Stimulated activated naive B cell treated with anti-CD40 and anti-IgM and Interleukin-4, amounts not matched to agents 10 μg/mL and 1 μg/mL and 100 μg/mL, for 72 hours (primary cell): ENCODE measurements at regions not wholly inside any gene's neighbourhood (a gene's known extent, or its start where the extent isn't known, plus 50 kb on each side); places are given as distances from the start of the nearest gene placed in this dataset.

ENCODE experiments used
- ATAC-seq, 2 donors: fragments of 150-1000 bp; cut with Tn5 transposase; replicated peaks; 2 replicates each; pipeline ENCODE4 v1.10.0; 2021; ENCODE audit warnings: moderate library complexity in 1 of 2
- DNase-seq: peaks from one replicate; pipeline ENCODE4 v3.0.0; 2021
- H3K27ac Mint-ChIP-seq: one replicate; pipeline ENCODE4 v1.8.0; 2022; ENCODE audit warnings: mild to moderate bottlenecking, mixed read lengths
- H3K27me3 Mint-ChIP-seq, 2 donors: one replicate each; pipeline ENCODE4 v1.8.0; 2022; ENCODE audit warnings: mixed read lengths in 2 of 2
- H3K36me3 Mint-ChIP-seq, 2 donors: one replicate each; pipeline ENCODE4 v1.8.0; 2022; ENCODE audit warnings: mixed read lengths in 2 of 2, mild to moderate bottlenecking in 1 of 2
- H3K4me1 Mint-ChIP-seq, 2 donors: one replicate each; pipeline ENCODE4 v1.8.0; 2022; ENCODE audit warnings: mixed read lengths in 2 of 2, mild to moderate bottlenecking in 1 of 2
- H3K4me3 Mint-ChIP-seq, 2 donors: one replicate each; pipeline ENCODE4 v1.8.0; 2022; ENCODE audit warnings: mild to moderate bottlenecking in 2 of 2, mixed read lengths in 2 of 2, moderate library complexity in 1 of 2
- H3K9me3 Mint-ChIP-seq, 2 donors: one replicate each; pipeline ENCODE4 v1.8.0; 2022; ENCODE audit warnings: mixed read lengths in 2 of 2, mild to moderate bottlenecking in 1 of 2

DNA sequence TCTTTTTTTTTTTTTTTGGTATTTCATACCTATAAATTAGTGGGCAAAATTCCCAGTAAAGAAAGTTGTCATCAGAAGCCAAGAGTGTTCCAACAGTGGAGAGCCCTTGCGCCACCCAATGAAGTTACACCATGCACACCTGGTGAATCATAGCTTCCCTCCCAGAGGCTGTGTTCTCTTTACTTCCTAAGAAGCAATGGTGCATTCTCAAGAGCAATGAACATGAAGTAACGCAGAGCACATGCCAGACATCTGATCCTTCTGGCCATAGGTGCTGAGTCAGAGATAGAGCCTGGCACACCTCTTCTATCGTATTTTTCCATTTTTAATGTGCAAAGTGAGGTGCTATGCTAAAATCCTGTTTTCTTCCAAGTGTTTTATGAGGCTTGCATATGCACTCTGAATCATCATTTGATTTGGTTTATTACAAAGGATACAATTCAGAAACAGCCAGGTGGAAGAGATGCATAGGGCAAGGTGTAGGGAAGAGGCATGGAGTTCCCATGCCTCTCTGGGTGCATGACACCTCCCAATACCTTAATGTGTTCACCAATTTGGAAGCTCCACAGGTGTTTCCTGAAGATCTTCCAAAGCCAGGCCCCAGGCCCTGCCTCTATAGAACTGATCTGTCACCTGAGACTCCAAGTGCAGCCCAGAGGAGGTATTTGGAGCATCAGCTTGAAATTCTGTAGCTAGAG is 408.0 kb downstream of the SIPA1L2 start:
- Mint-ChIP-seq H3K9me3 (no peaks in the 10 kb centered on the region), H3K27me3 (peaks cover 8 to 10% of the 10 kb centered on the region in 2 donors), H3K36me3 (no peaks in the 10 kb centered on the region), H3K4me1 (no peaks in the 10 kb centered on the region), H3K27ac (no peak overlapping the region), H3K4me3 (no peak overlapping the region)
- ATAC-seq (no peak), DNase-seq (no peak)

DNA sequence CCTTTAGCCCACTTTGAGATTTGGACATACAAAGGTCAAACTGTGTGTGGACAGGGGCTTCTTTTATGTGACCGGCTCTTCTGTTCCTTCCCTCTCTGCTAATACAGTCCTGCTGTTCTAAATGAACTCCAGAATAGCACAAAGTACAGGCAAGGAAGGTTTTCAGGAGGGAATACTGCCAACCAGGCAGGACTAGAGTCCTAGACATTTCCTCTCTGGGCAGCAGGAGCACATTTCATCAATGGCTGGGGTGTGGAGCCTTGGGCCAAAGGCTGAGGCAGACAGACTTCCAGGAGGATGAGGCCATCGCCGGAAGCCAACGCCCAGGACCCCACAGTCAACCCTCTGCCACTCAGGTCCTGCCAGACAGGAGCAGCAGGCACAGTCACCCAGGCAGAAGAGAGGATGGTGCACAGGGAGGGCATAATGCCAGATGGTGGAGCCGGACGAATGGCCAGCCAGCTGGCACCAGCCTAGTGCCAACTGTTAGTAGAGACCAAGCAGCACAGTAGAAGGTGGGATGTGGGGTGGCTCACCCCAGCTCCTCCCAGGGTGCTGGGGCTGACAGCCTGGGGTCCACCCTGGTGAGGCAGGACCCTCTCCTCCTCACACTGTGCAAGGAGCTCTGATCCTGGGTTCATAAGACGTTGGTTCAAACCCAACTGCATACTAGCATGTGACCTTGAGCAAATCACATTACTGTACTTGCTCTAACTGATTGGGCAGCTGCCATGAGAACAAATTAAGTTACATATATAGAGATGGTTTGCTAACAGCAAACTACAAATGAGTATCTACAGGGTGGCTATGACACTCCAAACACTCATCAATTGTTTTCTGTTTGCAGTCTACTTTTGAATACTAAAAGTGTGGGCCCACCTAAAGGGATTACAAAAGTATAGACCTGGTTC is 410.7 kb downstream of the SIPA1L2 start:
- DNase-seq (no peak), ATAC-seq (no peak)
- Mint-ChIP-seq H3K9me3 (no peaks in the 10 kb centered on the region), H3K27ac (no peak overlapping the region), H3K27me3 (peaks cover 0 to 8% of the 10 kb centered on the region in 2 donors), H3K4me1 (no peaks in the 10 kb centered on the region), H3K36me3 (no peaks in the 10 kb centered on the region), H3K4me3 (no peak overlapping the region)

DNA sequence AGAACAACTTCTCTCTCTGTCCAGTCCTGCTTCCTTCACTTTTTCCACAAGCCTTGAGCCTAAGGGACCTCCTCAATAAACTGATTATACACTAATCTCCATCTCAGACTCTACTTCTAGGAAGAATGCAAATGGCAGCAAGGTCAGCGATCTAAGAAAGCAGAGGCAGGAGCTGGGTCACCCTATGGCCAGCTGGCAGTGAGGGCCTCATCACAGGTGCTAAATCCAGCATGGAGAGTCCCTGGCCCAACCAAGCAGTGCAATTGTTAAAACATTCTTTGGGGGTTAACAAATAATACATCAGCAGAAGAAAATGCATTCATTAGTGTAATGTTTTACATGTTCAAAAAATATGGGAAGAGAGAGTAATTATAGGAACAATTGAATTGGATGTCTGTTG is 416.0 kb downstream of the SIPA1L2 start:
- H3K36me3 Mint-ChIP-seq = no peaks in the 10 kb centered on the region
- no peak overlapping the region for H3K27ac Mint-ChIP-seq
- peaks cover 0 to 4% of the 10 kb centered on the region in 2 donors for H3K27me3 Mint-ChIP-seq
- DNase-seq = no peak
- no peaks in the 10 kb centered on the region for H3K9me3 Mint-ChIP-seq
- no peak overlapping the region for H3K4me3 Mint-ChIP-seq
- no peaks in the 10 kb centered on the region for H3K4me1 Mint-ChIP-seq
- no peak for ATAC-seq

DNA sequence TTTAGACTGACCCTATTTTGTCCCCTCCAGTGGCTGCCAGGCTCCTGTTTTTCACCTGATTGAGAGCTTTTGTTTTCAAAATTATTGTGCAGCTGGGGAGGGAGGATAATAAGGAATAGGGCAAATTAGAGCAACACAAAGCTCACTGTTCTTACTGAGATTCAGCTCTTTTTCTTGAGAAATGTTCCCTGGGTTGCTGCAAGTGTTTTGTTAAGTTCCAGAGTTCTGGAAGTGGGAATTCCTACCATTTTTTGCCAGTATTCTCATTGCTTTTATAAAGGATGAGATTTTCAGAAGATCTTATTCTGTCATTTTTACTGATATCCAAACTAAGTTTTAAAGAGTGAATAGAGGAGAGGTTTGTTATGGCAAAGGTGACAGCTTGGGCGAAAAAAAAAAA is 417.7 kb downstream of the SIPA1L2 start:
- Mint-ChIP-seq H3K36me3 (no peaks in the 10 kb centered on the region), H3K9me3 (no peaks in the 10 kb centered on the region), H3K4me1 (no peaks in the 10 kb centered on the region), H3K27me3 (no peaks in the 10 kb centered on the region), H3K4me3 (no peak overlapping the region), H3K27ac (no peak overlapping the region)
- ATAC-seq = no peak
- no peak for DNase-seq

DNA sequence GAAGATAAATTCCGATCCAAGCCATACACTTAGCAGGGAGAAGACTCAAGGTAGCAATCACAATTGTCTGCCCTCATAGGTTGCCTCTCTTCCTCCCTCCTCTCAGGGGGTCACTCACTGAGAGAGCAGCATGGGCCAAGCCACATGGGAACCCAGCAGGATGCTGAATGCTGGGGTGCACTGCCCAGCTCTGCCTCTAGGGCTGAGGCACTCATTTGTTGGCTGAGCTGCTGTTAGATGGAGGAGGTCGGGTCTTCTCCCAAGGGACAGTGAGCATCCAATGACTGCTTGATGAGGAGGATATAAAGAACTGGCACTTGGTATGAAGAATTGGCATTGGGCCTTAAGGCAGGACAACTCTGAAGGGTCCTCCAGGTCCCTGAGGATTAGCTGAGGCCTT is 418.8 kb downstream of the SIPA1L2 start:
- ATAC-seq (peak; percentile 64 to 73), DNase-seq (peak; percentile 4)
- Mint-ChIP-seq H3K4me1 (no peaks in the 10 kb centered on the region), H3K9me3 (no peaks in the 10 kb centered on the region), H3K36me3 (no peaks in the 10 kb centered on the region), H3K27me3 (no peaks in the 10 kb centered on the region), H3K4me3 (no peak overlapping the region), H3K27ac (no peak overlapping the region)

DNA sequence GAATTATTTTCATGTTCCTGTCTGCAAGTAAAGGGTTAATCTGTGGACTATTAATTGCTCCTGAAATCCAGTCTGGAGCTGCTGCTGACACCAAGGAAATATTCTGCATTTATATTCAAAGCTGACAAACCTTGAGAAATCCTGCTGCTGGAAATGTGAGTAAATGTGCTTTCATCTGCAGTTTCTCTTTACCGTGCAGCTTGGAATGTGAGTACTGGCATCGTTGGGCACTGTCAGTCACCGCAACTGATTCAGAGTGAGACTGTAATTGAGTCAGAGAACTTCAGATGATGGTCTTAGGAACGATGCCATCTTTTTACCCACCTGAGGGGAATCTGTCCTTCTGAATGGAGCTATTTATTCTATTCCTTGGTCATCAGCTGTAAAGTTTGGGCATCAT is 420.6 kb downstream of the SIPA1L2 start:
- ATAC-seq = no peak
- no peak for DNase-seq
- Mint-ChIP-seq H3K36me3 (no peaks in the 10 kb centered on the region), H3K27ac (no peak overlapping the region), H3K27me3 (no peaks in the 10 kb centered on the region), H3K9me3 (no peaks in the 10 kb centered on the region), H3K4me1 (no peaks in the 10 kb centered on the region), H3K4me3 (no peak overlapping the region)

DNA sequence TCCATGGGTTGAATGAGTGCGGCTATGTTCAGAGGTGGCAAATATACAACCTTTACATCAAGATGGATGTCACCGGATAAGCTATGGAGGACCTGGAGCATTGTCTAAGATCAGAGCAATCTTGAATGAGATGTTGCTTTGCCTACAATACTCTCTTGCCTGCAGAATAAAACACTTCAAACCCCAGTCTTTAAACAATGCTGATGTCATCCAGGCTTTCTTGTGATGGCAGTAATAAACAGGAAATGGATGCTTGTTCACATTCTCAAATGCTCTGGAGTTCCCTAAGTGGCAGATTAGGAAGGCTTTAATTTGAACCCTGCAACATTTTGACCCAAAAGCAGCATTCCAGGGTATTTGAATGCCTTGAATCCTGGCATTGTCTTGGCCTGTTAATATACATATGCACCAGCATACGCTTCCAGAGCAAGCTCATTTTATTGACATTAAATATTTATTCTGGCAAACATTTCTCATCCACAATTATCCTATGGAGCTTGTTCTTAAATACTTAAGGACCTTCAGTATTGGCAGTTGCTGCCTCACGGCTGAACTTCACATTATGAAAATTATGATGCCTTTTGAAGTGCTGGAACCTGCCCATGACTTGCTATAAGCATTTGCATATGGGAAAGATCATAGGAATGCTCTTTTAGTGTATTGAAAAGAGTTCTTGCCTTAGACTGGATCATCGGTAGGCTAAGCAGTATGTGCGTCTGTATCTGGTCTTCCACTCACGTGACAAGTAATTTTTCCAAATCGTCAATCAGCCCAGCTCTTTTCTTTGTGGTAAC is 422.7 kb downstream of the SIPA1L2 start:
- no peaks in the 10 kb centered on the region for H3K4me1 Mint-ChIP-seq
- H3K36me3 Mint-ChIP-seq = no peaks in the 10 kb centered on the region
- H3K27me3 Mint-ChIP-seq = no peaks in the 10 kb centered on the region
- ATAC-seq (no peak), DNase-seq (no peak)
- H3K9me3 Mint-ChIP-seq = peaks cover 0 to 5% of the 10 kb centered on the region in 2 donors
- no peak overlapping the region for H3K27ac Mint-ChIP-seq
- no peak overlapping the region for H3K4me3 Mint-ChIP-seq

DNA sequence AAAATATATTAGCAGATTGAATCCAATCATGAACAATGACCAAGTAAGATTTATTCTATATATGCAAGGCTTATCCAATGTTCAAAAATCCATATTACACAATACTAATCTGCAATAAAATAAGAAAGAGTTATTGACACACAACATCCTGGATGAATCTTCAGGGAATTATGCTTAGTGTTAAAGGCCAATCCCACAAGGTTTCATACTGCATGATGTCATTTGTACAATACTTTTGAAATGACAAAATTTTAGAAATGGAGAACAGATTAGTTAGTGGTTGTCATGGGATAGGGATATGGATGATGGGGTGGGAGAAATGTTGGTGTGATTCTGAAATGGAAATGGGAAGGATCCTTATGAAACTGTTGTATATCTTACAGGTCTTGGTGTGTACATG is 425.7 kb downstream of the SIPA1L2 start:
- H3K27ac Mint-ChIP-seq = no peak overlapping the region
- no peaks in the 10 kb centered on the region for H3K4me1 Mint-ChIP-seq
- no peak overlapping the region for H3K4me3 Mint-ChIP-seq
- no peak for ATAC-seq
- DNase-seq = no peak
- no peaks in the 10 kb centered on the region for H3K27me3 Mint-ChIP-seq
- H3K9me3 Mint-ChIP-seq = peaks cover 3 to 5% of the 10 kb centered on the region in 2 donors
- H3K36me3 Mint-ChIP-seq = no peaks in the 10 kb centered on the region

DNA sequence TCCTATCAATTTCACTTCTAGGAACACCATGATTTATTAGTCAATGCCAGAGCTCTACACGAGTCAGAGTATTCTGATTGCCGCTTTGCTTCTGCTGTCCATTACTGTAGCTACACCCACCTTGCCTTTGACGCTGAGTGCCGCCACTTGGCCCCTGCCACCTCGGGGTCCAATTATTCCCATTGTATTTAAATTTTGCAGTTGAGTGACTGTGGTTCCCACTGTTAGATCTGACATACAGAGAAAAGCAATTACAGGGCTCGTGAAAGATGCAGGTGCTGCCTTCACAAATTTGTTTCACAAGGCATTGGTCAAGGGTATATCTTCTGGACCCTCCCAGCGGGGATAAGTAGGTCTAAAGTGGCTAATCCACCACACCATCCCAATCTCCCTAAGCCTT is 428.9 kb downstream of the SIPA1L2 start:
- Mint-ChIP-seq H3K36me3 (no peaks in the 10 kb centered on the region), H3K4me1 (no peaks in the 10 kb centered on the region), H3K9me3 (peaks cover 5% of the 10 kb centered on the region in 2 donors), H3K27me3 (peaks cover 0 to 3% of the 10 kb centered on the region in 2 donors), H3K4me3 (no peak overlapping the region), H3K27ac (no peak overlapping the region)
- DNase-seq (no peak), ATAC-seq (no peak)

DNA sequence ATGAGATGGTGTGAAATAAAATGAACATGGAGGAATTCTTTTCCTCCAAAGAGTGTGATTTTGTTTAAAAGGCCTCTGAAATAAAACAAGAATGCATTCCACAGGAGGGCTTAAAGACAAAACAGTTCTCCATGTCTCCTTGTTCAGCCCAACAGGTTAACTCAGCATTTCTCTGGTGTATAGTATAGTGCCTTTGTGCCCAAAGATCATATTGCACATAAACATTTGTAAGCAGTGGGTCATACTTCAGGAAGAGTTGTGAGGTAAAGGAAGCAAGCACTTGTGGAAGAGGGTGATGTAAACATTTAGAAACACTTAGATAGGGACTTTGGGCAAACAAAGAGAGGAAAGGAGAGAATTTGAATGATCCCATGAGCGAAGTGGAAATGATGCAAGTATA is 433.9 kb downstream of the SIPA1L2 start:
- DNase-seq = no peak
- no peak overlapping the region for H3K4me3 Mint-ChIP-seq

DNA sequence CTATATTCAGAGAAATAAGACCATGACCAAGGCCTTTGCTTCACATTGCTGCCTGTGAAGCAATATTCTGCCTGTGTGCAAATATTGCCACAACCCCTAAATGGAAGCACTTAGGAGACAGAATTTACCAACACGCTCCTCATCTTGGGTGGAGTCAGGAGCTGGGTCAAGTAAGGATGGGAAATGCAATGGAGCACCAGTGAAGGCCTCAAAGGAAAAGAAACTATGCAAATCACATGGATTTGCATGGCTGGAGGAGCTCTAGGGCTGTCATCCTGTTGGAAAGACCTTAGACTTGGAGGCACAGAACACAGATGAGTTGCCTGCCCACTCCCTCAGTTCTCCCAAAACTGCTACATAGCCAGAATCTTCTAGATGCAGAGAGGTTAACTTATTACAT is 435.5 kb downstream of the SIPA1L2 start:
- Mint-ChIP-seq H3K36me3 (no peaks in the 10 kb centered on the region), H3K4me3 (no peak overlapping the region), H3K27me3 (peaks cover 0 to 8% of the 10 kb centered on the region in 2 donors), H3K9me3 (peaks cover 0 to 5% of the 10 kb centered on the region in 2 donors), H3K4me1 (no peaks in the 10 kb centered on the region), H3K27ac (no peak overlapping the region)
- ATAC-seq (no peak), DNase-seq (no peak)

More for the DNA sequence above, 433.9 kb downstream of the SIPA1L2 start:
- Mint-ChIP-seq H3K4me1 (no peaks in the 10 kb centered on the region), H3K27ac (no peak overlapping the region), H3K27me3 (peaks cover 0 to 4% of the 10 kb centered on the region in 2 donors), H3K9me3 (peaks cover 0 to 5% of the 10 kb centered on the region in 2 donors), H3K36me3 (no peaks in the 10 kb centered on the region)
- no peak for ATAC-seq

DNA sequence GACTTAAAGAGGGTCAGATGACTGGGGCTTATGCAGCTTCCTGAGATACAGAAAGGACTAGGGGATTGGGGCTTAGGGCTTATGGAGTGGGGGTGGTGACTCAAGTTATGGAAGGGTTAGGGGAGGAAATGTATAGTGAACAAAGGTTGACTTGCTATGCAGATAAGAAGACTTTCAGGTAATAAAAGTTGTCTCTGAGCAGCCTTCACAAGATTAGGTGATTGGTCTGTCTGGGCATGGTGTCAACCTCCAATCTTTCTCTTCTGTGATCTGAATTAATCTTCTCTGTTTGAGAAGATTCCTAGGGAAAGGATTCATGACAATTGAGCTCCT is 436.5 kb downstream of the SIPA1L2 start:
- Mint-ChIP-seq H3K9me3 (peaks cover 0 to 4% of the 10 kb centered on the region in 2 donors), H3K4me3 (no peak overlapping the region), H3K36me3 (no peaks in the 10 kb centered on the region), H3K4me1 (no peaks in the 10 kb centered on the region), H3K27me3 (peaks cover 0 to 10% of the 10 kb centered on the region in 2 donors), H3K27ac (no peak overlapping the region)
- ATAC-seq (no peak), DNase-seq (no peak)

DNA sequence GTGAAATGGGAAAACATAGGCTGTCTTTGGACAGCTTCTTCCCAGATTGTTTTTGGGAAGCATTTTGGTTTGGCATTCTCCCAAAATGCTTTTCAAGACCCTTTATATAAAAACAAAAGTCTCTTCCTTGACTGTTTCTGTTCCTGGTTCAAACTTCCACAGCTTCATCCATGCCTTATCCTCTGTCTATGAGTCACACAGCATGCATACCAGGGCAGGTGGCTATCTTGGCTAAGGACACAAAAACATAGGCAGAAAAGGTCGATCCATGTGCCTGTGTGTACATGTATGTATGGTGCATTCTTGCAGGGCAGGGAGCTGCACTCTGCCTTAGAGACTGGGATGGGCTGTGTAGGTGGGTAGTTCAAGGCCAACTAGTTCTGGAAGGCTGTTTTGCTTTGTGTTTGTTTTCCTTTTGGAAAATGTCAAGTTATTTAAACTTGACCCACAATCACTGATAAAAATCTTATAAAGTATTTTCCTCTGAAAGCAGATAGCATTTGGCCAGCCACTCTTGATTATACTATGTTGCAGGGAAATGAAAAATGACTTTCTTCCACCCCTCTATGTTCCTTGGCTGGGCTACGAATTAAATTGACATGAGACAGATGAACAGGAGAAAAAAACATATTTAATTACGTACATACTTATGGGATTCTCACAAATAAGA is 437.0 kb downstream of the SIPA1L2 start:
- H3K9me3 Mint-ChIP-seq = peaks cover 0 to 4% of the 10 kb centered on the region in 2 donors
- no peak for DNase-seq
- H3K27ac Mint-ChIP-seq = no peak overlapping the region
- peaks cover 0 to 10% of the 10 kb centered on the region in 2 donors for H3K27me3 Mint-ChIP-seq
- H3K36me3 Mint-ChIP-seq = no peaks in the 10 kb centered on the region
- ATAC-seq = no peak
- H3K4me1 Mint-ChIP-seq = no peaks in the 10 kb centered on the region
- H3K4me3 Mint-ChIP-seq = no peak overlapping the region

DNA sequence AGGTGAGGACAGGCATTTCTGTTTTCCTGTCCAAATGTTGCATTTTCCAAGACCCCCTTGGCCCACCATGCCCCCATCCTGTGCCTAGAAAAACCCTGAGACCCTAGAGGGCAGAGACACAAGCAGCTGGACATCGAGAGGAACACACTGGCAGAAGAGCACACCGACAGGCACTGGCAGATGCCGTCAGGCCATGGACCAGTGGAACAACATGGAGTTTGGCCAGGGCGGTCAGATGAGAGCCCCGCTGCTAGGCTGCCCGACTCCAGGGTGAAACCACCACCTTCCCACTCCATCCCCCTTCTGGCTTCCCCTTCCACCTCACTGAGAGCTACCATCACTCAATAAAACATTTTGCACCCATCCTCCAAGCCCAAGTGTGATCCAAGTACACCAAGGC is 438.4 kb downstream of the SIPA1L2 start:
- ATAC-seq (no peak), DNase-seq (no peak)

More for the DNA sequence above, 438.4 kb downstream of the SIPA1L2 start:
- peaks cover 0 to 4% of the 10 kb centered on the region in 2 donors for H3K9me3 Mint-ChIP-seq
- H3K27ac Mint-ChIP-seq = no peak overlapping the region
- H3K27me3 Mint-ChIP-seq = peaks cover 0 to 14% of the 10 kb centered on the region in 2 donors
- no peaks in the 10 kb centered on the region for H3K4me1 Mint-ChIP-seq
- H3K36me3 Mint-ChIP-seq = no peaks in the 10 kb centered on the region
- no peak overlapping the region for H3K4me3 Mint-ChIP-seq
